GM19463 (cell line): ENCODE measurements at regions not wholly inside any gene's neighbourhood (a gene's known extent, or its start where the extent isn't known, plus 50 kb on each side); places are given as distances from the start of the nearest gene placed in this dataset.

Experiments
- ATAC-seq: cut with Tn5 transposase; IDR thresholded peaks from one replicate; pipeline ENCODE4 v1.9.1; 2021; ENCODE audit warnings: mild to moderate bottlenecking, moderate library complexity; ENCODE audit not compliant: unreplicated experiment

DNA sequence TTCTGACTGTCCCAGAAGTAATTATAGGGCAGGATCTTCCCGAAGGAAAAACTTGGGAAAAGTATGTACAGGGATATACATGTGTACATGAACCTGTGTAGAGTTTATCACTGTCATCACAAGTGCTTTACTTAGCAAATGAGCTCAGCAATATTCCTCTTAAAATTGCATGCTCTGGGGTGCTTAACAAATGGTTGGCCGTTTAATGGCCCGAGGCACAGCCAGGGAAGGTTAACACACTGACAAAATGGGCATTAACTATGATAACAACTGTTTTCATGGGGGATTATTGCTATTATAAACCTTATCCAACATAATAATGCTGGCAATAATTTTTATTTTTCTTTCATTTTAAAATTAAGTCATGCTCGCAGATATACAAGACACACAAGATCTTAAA is 459.3 kb downstream of the TUSC7 start:
- no peak for ATAC-seq

- no peak for ATAC-seq
Measured at GRCh38 chr3:117170094-117170493, 460.5 kb downstream of the TUSC7 start.

DNA sequence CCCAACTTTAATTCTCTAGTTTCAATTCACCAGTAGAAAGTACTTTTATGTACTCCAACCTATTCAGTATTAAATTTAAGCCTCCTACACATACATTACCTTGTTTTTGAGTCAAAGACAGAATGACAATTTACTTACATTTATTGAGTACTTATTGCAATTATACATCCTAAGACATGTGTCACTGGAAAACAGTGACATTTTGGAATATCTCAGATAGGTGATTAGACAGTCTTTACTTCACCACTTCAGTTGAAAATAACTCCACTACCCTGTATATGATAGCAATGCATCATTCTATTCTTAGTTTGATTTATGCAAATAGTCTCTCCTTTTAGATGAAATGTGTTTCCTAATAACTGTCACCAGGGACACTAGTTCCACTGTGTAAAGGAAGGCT is 461.5 kb downstream of the TUSC7 start:
- no peak for ATAC-seq

GRCh38 chr3:117172426-117172825 is 462.8 kb downstream of the TUSC7 start:
- ATAC-seq: no peak

GRCh38 chr3:117181222-117181621 is 471.6 kb downstream of the TUSC7 start:
- no peak for ATAC-seq

GRCh38 chr3:117184574-117184973 is 475.0 kb downstream of the TUSC7 start:
- ATAC-seq: no peak

- no peak for ATAC-seq
Measured at GRCh38 chr3:117191245-117191644, 481.7 kb downstream of the TUSC7 start.

DNA sequence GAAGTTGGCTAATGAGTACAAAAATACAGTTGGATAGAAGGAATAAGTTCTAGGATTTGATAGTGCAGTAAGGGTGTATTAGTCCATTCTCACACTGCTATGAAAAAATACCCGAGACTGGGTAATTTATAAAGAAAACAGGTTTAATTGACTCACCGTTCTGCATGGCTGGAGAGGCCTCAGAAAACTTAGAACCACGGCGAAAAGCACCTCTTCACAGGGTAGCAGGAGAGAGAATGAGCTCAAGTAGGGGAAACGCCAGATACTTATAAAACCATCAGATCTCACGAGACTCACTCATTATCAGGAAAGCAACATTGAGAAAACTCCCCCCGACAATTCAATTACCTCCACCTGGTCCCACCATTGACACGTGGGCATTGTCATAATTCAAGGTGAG is 483.3 kb downstream of the TUSC7 start:
- ATAC-seq: peak; percentile 58

- ATAC-seq: no peak
Measured at GRCh38 chr3:117193390-117193789, 483.8 kb downstream of the TUSC7 start.

GRCh38 chr3:117195034-117195433 is 485.5 kb downstream of the TUSC7 start:
- ATAC-seq: no peak

DNA sequence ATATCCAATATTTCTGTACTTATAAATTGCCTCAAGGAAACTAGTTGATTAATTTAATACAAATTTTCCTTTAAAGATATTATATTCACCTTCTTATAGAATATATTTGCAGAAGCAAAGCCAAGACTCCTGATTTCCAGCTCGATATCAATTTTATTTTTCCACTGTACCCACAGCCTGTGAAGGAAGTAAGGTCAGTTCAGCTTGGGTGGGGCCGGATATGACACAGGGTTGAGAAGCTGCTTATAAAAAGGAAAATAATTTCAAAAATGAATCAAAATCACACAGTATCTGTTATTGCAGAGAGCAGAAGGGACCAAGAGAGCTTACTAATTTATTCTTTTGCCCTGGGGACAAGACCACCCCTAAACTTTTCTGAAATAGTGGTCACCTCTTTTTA is 491.4 kb downstream of the TUSC7 start:
- no peak for ATAC-seq

DNA sequence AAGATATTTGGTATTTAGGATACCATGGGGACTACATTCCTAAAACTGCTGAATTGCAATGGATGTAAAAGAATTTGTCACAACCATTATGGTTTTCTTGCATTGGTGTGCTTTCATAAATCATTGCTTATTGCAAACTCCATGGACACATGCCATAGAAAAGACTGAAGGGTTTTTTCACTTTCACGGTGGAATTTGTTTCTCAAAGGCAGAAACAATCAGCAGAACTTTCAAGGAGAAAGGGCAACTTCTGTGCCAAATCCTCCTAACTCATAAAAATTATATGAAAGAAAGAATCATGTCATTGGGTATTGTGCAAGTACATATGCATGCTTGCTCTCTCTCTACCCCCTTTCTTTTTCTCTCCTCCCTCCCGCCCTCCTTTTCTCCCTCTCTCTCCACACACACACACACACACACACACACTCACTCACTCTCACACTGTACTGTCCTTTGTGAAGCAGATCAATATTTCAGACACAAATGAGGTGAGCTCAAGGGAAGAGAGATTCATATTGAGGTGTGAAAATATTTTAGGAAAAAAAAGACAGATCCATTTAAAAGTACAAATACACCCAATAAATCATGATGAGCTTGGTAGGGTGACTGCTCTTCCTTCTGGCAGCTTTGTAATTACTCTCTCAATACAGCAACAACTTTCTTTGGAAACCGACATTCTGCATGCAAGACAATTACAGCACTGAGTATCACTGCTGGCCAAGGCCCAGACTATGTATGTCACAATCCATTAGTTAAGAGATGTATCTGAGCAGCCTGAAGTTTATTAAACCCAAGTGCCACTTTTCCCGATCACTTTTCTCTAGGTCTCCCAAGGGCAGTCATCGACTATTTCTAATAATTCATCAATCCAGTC is 492.6 kb downstream of the TUSC7 start:
- ATAC-seq: no peak

DNA sequence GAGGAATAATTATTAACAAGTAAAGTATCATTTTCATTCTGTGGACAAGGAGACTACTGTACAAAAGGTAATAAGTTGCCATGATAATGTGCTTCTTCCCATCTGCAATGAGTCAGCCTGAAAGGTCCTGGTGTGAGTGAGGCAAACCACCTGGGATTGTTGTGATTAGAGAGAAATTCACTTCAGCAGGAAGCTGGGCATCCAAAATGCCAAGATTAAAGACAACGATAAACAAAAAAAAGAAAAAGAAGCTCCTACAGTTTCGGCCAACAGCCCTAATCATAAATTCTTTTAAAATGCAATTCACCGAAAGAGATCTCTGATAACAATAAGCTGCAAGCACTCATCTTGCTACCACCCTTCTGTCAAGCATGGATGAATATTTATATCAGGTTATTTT is 507.8 kb downstream of the TUSC7 start:
- ATAC-seq: peak; percentile 76

- peak; percentile 17 for ATAC-seq
Measured at GRCh38 chr3:117217760-117218316, 508.3 kb downstream of the TUSC7 start.

DNA sequence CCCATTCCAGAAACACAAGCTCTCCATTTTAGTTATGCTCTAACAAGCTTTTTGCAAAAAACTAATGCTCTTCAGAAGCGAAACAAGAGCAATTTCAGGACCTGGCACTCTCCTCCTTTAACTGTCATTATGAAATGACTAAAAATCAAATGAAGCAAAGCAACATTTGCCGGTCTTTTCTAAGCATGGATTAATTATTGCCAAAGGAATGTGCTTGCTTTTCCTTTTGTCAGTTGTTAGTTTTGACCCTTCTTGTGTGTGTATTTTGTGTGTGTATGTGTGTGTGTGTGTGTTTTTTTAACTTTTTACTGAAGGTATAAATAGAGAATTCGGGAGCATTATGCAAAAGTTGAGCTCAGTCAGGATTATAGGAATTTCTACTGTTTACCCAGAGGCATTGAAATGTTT is 509.1 kb downstream of the TUSC7 start:
- no peak for ATAC-seq

DNA sequence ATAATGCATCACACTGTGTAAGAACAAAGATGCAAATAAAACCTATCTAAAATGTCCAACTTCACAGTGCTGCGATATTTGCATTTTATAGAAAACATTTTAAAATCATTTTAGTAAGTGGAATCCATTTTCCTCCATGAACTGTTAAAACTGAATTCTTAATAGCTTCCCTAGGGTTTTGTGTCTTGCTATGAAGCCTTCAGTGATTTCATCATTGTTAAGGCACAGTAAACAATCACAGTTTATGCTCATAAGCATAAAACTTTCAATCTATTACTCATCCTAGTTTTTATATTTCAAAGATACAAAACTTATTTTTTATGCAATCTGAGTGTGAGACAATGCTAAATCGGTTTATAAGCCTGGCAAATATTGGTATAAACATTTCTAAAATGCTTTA is 509.7 kb downstream of the TUSC7 start:
- ATAC-seq: no peak

GRCh38 chr3:117226932-117227331 is 517.4 kb downstream of the TUSC7 start:
- ATAC-seq: peak; percentile 89

GRCh38 chr3:117228466-117228865 is 518.9 kb downstream of the TUSC7 start:
- ATAC-seq: no peak

- ATAC-seq: no peak
Measured at GRCh38 chr3:117230924-117231323, 521.3 kb downstream of the TUSC7 start.

GRCh38 chr3:117234331-117234730 is 524.8 kb downstream of the TUSC7 start:
- no peak for ATAC-seq

- ATAC-seq: no peak
Measured at GRCh38 chr3:117235304-117235703, 525.7 kb downstream of the TUSC7 start.

DNA sequence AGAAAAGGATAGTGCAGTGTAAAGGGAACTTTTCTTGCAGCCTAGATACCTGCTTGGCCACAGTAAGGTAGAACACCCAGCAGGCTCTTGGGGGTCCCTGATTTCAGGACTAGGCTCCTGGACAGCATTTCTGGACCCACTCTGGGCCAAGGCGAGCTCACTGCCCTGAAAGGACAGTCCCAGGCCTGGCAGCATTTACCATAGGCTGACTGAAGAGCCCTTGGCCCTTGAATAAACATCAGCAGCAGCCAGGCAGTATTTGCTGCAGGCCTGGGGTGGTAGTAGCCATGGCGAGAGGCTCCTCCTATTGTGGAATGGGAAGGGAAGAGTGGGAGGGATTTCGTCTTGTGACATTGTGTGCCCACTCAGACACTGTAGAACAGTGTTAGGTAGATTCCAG is 529.2 kb downstream of the TUSC7 start:
- ATAC-seq: no peak

- ATAC-seq: no peak
Measured at GRCh38 chr3:117243657-117244056, 534.1 kb downstream of the TUSC7 start.
